HG03108 (cell line): ENCODE measurements at regions not wholly inside any gene's neighbourhood (a gene's known extent, or its start where the extent isn't known, plus 50 kb on each side); places are given as distances from the start of the nearest gene placed in this dataset.
"Not testable (repeated sequence)": the region's sequence is repeated elsewhere in the genome, so short reads cannot be mapped to it uniquely, and the experiment has no call there.

ENCODE experiments used
- ATAC-seq: cut with Tn5 transposase; IDR thresholded peaks from one replicate; pipeline ENCODE4 v1.9.1; 2021; ENCODE audit warnings: moderate library complexity; ENCODE audit not compliant: unreplicated experiment

DNA sequence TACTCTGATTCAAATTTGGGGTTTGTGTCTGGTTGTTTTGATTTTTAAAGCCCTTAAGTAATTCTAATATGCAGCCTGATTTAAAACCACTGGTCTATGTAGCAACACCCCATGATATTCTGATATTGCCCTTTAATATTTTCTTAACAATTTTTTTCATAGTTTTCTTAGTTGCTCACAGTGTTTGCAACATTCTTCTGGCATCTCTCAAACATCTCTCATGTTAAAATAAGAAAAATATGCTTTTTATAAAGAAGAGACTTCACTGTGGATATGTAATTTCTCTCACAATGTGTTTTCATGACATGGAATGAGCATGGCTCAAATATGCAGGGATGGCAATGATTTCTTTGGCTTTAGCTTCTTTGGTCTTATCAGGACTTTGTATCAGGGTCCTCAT is 183.7 kb downstream of the TAF11L14 start:
- no peak for ATAC-seq

DNA sequence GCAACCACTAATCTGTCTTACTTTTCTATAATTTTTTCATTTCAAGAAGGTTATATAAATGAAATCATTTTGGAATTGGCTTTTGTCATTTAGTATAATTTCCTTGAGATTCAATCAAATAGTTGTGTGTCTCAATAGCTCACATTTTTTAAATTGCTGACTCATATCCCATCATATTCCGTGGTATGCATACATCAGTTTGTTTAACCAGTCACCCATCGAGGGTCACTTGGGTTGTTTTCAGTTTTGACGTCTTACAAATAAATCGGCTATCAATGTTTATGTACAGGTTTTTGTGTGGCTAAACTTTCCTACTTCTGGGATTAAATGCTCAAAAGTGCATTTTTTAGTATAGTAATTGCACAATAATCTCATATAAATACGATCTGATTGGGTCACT is 185.5 kb downstream of the TAF11L14 start:
- ATAC-seq, result no peak

DNA sequence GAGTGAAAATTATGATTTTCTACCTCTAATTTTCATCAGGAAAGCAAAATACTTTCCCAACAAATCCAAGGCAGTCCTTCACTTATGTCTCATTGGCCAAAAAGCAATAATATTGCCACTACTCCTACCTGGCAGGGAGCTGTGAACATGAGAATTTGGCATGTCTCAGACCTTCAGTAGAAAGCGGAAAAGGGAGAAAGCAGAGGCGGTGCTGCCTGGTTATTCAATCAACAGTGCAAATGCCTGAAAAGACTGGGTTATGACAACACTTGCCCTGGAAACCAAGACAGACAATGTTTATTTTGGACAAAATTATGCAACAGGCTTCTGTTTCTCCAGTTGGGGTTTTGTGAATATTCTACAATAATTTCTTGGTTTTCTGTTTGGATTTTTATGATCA is 194.4 kb downstream of the TAF11L14 start:
- no peak for ATAC-seq

DNA sequence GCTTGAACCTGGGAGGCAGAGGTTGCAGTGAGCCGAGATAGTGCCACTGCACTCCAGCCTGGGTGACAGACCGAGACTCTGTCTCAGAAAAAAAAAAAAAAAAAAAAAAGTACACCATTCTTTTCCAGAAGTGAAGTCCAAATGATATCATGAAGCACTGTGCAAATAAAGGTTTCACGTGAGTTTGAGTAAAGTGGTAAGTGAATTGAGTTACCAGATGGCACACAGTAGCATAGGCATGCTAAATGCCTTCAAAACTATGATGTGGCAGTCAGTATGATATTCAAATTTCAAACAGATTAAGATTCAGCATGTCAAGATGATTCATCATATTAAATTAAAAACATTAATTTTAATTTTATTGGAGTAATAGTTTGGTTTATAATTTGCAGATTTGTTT is 195.2 kb downstream of the TAF11L14 start:
- ATAC-seq, result no peak

DNA sequence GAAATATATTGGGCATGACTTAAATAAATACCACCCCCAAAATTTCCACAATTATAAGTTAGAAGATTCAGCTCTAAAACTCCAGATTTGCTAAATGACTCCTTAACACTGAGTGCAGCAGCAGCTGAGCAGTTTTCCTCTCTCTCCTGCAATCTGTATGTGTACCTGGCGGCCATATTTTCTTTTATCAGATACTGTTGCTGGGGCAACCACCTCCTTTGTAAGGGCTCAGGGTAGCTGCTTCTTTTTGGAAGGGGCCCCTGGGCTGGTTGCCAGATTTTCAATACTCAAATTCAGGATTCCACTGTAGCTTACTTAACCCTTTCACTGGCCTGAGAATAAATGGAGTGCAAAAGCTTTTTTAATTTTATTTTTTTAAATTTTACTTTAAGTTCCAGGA is 197.0 kb downstream of the TAF11L14 start:
- no peak for ATAC-seq

DNA sequence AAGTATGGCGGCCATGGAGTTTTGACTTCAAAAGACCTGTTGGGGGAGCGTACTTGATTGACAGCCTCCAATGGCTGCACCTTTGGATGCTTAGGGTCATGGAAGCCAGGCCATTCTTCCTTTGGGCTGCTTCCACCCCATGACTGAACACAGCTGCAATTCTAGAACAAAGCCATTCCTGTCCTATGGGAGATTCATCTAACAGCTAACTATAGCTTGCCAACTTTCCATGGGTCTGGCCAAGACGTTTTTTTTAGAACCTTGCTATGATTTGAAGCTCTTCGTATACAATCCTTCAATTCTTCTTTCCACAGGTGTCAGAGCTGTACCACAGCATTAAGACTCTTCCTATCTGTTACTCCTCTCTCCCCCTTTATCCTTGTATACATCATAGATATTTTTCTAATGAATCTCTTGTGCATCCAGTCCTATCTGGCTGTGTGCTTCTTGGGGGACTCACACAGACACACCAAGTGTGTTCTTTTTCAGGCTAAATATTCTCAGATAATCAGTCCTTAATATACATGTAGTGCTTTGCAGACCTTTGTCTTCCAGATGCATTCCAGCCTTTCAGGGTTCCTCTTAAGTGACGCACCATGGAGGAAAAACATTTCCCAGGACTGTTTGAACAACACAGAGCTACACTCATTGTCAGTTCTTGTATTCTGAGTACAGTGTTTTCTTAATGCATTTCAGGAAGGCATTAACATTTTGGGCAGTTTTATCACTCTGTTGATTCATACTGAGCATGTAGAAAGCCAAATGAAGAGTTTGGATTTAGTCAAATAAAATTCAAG is 198.9 kb downstream of the TAF11L14 start:
- no peak for ATAC-seq

DNA sequence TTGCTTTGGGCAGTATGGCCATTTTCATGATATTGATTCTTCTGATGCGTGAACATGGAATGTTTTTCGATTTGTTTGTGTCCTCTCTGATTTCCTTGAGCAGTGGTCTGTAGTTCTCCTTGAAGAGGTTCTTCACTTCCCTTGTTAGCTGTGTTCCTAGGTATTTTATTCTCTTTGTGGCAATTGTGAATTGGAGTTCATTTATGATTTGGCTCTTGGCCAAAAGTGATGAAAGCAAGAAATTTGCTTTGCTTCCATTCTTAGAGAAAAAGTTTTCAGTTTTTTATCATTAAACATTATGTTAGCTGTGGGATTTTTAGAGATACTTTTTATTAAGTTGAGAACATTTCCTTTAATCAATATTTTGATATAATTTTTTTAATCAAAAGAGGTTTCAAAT is 203.5 kb downstream of the TAF11L14 start:
- ATAC-seq, result no peak

DNA sequence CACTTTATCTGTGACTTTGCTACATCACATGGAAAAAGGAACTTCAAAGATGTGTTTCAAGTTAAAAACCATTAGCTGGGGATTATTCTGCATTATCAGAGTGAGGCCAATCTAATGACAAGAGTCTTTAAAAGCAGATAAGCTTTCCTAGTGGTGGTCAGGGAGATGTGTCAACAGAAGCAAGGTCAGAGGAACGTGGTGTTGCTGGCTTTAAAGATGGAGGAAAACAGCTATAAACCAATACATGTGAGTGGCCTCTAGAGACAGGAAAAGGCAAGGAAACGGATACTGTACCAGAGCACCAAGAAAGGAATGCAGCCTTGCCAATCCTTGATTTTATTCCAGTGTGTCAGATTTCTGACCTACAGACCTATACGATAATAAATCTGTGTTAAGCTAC is 204.2 kb downstream of the TAF11L14 start:
- ATAC-seq, result no peak

DNA sequence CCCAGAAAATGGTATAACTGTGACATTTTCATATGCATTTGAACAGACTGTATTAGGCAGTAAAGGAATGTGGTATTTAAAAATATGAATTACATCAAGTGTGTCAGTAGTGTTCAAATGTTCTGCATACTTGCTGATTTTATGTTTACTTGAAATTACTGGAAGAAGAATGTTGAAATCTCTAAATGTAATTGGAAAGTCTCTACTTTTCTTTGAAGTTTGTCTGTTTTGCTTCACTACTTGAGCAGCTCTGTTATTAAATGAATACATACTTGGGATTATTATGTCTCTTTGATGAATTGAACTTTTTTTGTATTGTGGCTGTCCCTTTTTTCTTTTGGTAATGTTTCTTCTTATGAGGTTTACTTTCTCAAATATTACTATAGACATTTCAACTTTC is 205.6 kb downstream of the TAF11L14 start:
- no peak for ATAC-seq

DNA sequence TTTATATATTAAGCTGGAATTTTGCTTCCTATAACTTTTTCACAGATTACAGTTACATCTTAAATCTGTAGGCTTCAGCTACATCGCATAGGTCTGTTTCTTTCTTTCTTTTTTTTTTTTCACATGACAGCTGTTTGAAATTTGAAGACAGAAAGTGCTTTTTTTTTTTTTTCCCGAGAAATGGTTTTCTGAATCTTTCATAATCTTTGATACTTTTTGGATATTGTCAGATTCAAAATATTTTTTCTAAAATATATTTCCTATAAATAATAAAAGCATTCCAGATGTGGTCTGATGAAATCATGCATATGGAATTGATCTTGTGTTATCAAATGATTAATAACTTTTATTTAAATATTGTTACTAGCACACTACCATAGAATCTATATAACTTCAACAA is 212.2 kb downstream of the TAF11L14 start:
- no peak for ATAC-seq

DNA sequence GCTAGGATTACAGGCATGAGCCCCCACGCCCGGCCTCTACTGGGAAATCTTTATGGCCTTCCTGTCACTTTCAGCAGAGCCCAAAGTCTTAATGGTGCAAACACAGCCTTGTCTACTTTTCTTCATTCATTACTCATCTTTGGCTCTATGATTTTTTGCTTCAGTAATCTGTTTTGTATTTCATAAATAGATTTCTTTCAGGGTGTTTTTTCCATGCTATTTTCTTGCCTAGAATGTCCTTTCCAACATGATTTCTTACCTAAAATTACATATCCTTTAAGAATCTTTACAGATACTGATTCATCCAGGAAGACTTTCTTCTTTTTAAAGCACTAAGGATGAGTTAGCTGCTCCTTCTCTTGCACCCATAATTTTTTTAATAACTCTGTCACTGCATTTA is 213.0 kb downstream of the TAF11L14 start:
- no peak for ATAC-seq

DNA sequence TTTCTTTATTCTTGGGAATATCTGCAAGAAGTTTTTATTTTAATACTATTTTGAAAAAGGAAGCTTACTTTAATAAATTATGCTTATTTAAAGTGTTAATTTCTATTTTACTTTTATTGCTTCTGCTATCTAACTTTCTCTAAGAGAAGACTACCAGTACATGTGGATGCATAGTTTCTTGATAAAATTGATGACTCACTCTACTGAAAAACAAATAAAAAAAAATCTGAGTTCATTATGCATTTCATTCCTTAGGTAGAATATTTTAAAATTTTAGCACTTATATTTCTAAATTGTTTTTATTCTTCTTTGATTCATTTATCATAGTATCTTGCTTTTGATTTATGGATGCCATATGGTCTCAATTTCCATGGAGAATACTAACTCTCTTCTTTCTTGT is 217.9 kb downstream of the TAF11L14 start:
- ATAC-seq, result no peak

DNA sequence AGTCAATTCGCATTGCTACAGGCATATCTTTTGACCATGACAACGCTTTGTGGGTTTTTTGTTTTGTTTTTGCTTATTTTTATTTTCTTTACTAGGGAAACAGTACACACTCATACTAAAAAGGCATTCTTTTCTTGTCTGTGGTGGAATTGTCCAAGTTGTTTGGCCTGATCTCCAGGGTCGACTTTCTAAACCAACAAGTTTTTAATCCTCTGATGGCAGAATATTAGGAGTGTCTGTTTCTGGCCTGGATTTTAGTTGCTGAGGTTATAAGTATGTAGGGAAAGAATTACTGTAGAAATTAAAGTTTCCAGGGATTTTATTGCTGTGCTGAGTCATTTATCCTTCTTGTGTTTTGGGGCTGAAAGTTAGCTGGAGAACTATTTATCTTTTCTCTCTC is 218.5 kb downstream of the TAF11L14 start:
- ATAC-seq, result no peak

DNA sequence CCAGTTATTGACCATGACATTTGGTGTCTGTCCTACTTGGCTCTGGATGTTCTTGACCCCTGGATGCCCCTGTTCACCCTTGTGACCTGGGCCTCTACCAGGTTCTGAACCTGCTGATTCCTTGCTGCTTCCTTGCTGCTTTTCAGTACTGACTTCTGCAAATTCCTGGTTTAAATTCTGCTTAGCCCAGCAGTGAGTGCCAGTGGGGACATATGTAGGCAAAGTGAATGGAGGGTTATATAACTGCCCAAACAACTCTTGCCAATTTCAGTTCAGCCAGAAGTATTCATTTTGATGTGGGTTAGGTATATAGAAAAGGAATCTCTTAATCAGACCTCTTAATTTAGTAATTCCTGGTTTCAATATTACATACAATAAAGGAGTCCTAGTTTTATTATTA is 220.6 kb downstream of the TAF11L14 start:
- ATAC-seq, result no peak

DNA sequence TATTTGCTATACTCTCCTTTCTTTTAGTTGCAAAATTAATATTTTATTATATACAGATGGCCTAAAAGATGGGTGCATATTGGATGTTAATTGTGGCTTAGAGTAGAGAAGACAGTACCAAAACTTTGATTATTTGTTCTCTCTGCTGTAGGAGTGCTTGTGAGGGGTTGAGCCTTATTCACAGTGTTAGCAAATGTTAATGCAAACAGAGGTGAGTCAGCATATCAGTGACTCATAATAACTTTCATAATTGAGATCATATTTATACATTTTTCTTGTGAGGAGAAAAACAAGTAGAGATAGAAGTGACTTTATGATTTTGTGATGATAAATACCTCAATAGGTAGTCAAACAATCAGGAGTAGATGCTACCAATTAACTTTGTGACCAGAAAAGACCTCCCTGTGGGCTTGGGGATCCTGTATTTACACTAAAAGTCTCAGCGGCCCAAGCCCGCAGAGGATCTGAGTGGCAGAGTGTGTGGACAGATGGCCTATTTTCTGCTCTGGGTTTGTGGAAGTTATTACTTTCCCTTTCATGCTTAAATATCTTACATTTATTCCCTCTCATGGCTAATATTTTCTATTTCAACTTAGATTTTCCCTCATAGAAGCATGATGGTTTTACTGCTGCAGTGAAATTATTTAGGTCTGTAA is 226.5 kb downstream of the TAF11L14 start:
- ATAC-seq, result no peak

DNA sequence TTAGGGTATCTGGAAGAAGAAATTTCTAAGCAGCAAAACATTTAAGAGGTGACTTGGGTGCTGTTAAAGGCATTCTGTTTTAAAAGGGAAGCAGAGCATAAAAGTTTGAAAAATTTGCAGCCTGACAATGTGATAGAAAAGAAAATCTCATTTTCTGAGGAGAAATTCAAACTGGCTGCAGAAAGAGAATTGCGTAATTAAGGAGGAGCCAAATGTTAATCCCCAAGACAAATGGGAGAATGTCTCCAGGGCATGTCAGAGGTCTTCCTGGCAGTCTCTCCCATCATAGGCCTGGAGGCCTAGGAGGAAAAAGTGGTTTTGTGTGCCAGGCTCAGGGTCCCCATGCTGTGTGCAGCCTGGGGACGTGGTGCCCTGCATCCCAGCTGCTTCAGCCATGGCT is 230.6 kb downstream of the TAF11L14 start:
- ATAC-seq, result not testable (repeated sequence)

DNA sequence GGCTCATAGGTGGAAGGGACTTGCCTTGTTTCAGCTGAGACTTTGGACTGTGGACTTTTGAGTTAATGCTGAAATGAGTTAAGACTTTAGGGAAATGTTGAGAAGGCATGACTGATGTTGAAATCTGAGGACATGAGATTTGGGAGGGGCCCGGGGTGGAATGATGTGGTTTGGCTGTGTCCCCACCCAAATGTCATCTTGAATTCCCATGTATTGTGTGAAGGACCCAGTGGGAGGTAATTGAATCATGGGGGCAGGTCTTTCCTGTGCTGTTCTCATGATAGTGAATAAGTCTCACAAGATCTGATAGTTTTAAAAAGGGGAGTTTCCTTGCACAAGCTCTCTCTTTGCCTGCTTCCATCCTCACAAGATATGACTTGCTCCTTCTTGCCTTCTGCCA is 231.7 kb downstream of the TAF11L14 start:
- not testable (repeated sequence) for ATAC-seq

DNA sequence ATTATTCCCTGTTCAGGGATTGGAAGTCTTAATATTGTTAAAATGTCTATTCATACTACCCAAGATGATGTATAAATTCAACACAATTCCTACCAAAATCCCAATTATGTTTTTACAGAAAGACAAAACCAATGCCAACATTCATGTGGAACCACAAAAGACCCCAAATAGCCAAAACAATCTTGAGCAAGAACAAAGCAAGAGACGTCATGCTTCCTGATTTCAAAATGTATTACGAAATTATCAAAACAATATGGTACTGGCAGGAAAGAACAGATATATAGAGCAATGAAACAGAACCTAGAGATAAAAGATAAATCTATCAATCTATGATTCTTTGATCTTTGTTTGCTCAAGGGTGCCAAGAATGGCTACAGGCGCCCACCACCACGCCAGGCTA is 237.9 kb downstream of the TAF11L14 start:
- ATAC-seq, result no peak

DNA sequence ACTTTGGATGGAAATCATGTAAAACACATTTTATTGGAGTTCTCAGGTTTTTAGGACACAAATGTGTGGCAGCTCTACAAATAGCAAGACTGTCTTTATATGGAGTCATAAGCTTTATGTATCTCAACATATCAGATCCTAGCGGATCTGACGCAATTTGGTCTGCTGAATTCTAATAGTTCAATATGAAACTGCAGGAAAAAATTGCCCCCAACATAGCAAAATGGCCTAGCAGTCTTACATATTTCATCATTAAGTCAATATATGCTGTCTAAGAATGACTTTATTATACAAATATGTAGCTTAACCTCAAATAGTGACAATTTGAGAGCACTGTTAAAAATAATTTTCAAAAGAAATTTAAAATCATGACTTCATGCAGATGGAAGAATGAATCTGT is 244.3 kb downstream of the TAF11L14 start:
- no peak for ATAC-seq

DNA sequence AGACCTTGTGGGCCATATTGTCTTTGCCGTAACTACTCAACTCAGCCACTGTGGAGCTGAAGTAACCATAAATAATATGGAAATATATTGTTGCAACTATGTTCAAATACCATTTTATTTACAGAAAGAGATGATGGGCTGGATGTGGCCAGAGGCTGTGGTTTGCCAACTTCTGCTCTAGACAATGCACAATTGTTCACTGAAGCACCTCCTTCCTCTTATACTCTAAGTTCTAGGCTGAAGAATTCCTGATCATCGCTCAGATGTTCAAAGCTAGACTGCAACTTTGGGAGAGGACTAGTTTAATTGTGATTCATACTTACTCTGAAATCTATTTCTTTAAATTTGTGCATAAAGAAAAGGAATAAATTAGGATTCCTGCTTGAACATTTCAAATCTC is 245.0 kb downstream of the TAF11L14 start:
- ATAC-seq, result no peak

DNA sequence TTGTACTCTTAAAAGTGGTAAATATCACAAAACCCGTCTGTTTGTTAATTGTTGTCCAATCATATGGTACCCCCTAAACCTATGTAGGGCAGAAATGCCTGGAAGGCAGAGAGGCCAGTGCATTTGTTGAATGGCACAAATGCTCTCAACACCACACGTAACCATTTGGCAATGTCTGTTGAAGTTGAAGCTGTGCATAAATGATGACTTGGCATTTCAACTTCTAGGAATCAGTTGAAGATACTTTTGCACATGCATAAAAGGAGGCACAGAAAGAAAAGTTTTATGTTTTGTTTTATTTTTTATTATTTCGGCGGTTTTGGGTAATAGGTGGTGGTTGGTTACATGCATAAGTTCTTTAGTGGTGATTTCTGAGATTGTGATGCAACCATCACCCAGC is 246.6 kb downstream of the TAF11L14 start:
- no peak for ATAC-seq

DNA sequence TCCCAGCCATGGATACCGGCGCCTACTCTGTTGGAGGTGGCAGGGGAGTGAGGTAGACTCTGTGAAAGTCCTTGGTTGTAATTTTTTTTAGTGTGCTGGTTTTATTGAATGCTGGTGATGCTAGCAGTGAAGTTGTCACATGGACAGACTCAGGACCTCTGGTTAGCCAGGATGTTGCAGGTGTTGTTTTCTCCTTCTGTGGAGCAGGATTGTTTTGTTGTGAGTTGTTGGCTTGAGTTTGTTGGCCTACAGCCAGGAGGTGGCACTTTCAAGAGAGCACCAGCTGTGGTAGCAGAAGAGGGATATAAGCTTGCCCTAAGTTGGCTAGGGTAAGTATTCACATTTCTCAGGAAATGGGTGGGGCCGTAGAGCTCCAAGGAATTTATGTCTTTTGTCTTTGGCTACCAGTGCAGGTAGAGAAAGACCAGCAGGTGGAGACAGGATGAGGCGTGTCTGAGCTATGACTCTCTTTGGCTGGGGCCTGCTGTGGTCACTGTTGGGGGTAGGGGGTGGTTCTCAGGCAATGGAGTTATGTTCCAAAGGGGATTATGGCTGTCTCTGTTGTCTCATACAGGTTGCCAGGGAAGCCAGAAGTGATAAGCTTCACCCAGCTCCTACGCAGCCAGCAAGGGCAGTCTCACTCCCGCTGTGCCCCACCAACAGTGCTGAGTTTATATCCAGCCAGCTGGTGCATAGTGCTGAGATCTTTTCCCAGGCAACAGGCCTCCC is 248.7 kb downstream of the TAF11L14 start:
- no peak for ATAC-seq
